GM12878 (cell line): ENCODE measurements at regions not wholly inside any gene's neighbourhood (a gene's known extent, or its start where the extent isn't known, plus 50 kb on each side); places are given as distances from the start of the nearest gene placed in this dataset.

Source experiments
- ATAC-seq: fragments of 200-7000 bp; cut with Tn5 transposase; 3 replicates; pipeline ENCODE4 v1.9.1; 2020; ENCODE audit warnings: mild to moderate bottlenecking, moderate library complexity
- BruUV-seq: library from RNA; stranded (reverse); fragments of 400-500 nt; replicated peaks from 2 replicates; lab custom pipeline; 2021; lab: Mats Ljungman, UMichigan
- CTCF ChIA-PET: fragments of 300-600 bp; sonication (Branson Sonifier 250); formaldehyde crosslinking; extraction: SDS; loops from one replicate; lab custom pipeline; 2021; ENCODE audit warnings: inconsistent platforms; lab: Yijun Ruan, JAX
- POLR2A ChIA-PET: fragments of 350-600 bp; formaldehyde crosslinking; extraction: SDS; loops from one replicate; lab custom pipeline; 2021; ENCODE audit warnings: inconsistent platforms; lab: Charles Lee
- RAD21 ChIA-PET: fragments of 300-600 bp; sonication (Branson Sonifier 250); formaldehyde crosslinking; loops from one replicate; lab custom pipeline; 2023; ENCODE audit warnings: antibody characterized with exemption; ENCODE audit not compliant: unreplicated experiment; lab: Charles Lee
- SMC1A ChIA-PET: fragments of 300-600 bp; sonication (Branson Sonifier 250); formaldehyde crosslinking; loops from one replicate; lab custom pipeline; 2023; ENCODE audit not compliant: unreplicated experiment, uncharacterized antibody; lab: Charles Lee
- DNase-seq: peaks from one replicate; pipeline ENCODE4 v3.0.0-alpha.2; 2011; ENCODE audit warnings: low read depth, low spot score
- FAIRE-seq: peaks from 3 replicates; lab custom pipeline; 2011; peaks lifted over from hg19 to GRCh38; lab: Jason Lieb, UNC
- H2AFZ ChIP-seq: 2 replicates; pipeline ENCODE4 v1.6.0; 2011; ENCODE audit warnings: low read depth, low read length, control low read depth; ENCODE audit not compliant: control insufficient read depth
- H3K27ac ChIP-seq: 2 replicates; pipeline ENCODE4 v1.5.1; 2011; ENCODE audit warnings: control low read depth; ENCODE audit not compliant: control insufficient read depth, insufficient read depth
- H3K27me3 ChIP-seq, 2 experiments: replicated peaks in 1 of 2; 2 replicates each; pipeline versions ENCODE4 v1.6.0 to v1.6.1; 2011; ENCODE audit warnings: low read length in 1 of 2; ENCODE audit not compliant: control insufficient read depth in 2 of 2, insufficient read depth in 2 of 2
- H3K36me3 ChIP-seq, 2 experiments: 2 replicates each; pipeline ENCODE4 v1.5.1; 2011; ENCODE audit warnings: low read length in 1 of 2; ENCODE audit not compliant: control insufficient read depth in 2 of 2, insufficient read depth in 2 of 2
- H3K4me1 ChIP-seq: 2 replicates; pipeline ENCODE4 v1.6.1; 2011; ENCODE audit warnings: mild to moderate bottlenecking, low read length, moderate library complexity, mixed read lengths; ENCODE audit not compliant: control insufficient read depth, insufficient read depth
- H3K4me2 ChIP-seq: 2 replicates; pipeline ENCODE4 v1.6.0; 2011; ENCODE audit warnings: control low read depth; ENCODE audit not compliant: control insufficient read depth, insufficient read depth
- H3K4me3 ChIP-seq: fragments of 200-600 bp; sonication (generic); 2 replicates; pipeline ENCODE4 v1.5.1; 2016
- H3K79me2 ChIP-seq: 2 replicates; pipeline ENCODE4 v1.6.0; 2011; ENCODE audit warnings: low read length; ENCODE audit not compliant: control insufficient read depth, insufficient read depth
- H3K9ac ChIP-seq: 2 replicates; pipeline ENCODE4 v1.8.0; 2011; ENCODE audit warnings: low read length, control low read depth, mixed read lengths; ENCODE audit not compliant: control insufficient read depth, insufficient read depth
- H3K9me3 ChIP-seq: replicated peaks from 3 replicates; pipeline ENCODE4 v1.5.1; 2011; ENCODE audit warnings: mild to moderate bottlenecking, low read length; ENCODE audit not compliant: control insufficient read depth, insufficient read depth
- H4K20me1 ChIP-seq: 2 replicates; pipeline ENCODE4 v1.6.0; 2011; ENCODE audit not compliant: control insufficient read depth, insufficient read depth
- BCL3 ChIP-seq: IDR thresholded peaks from 2 replicates; pipeline ENCODE4 v1.6.1; 2011; ENCODE audit warnings: borderline replicate concordance, low read depth, mild to moderate bottlenecking, moderate library complexity, low read length; ENCODE audit not compliant: insufficient read depth, poor library complexity, severe bottlenecking
- CHD1 ChIP-seq: IDR thresholded peaks from 2 replicates; pipeline ENCODE4 v1.6.1; 2012; ENCODE audit warnings: low read depth, low read length, improper control_type of control experiment
- CHD4 ChIP-seq: fragments of 200-600 bp; sonication (generic); IDR thresholded peaks from 2 replicates; pipeline ENCODE4 v1.6.1; 2016; ENCODE audit warnings: mild to moderate bottlenecking
- NFIC ChIP-seq: IDR thresholded peaks from 2 replicates; pipeline ENCODE4 v1.6.1; 2012; ENCODE audit warnings: low read depth, mild to moderate bottlenecking, inconsistent platforms, low read length, moderate library complexity
- NFYA ChIP-seq: IDR thresholded peaks from 2 replicates; pipeline ENCODE4 v1.6.1; 2011; ENCODE audit warnings: low read depth, mild to moderate bottlenecking, low read length, improper control_type of control experiment, borderline replicate concordance
- NRF1 ChIP-seq: conservative IDR thresholded peaks from 2 replicates; pipeline ENCODE4 v1.6.1; 2011; ENCODE audit warnings: mild to moderate bottlenecking, low read depth, low read length, improper control_type of control experiment
- RAD51 ChIP-seq: fragments of 450-650 bp; IDR thresholded peaks from 2 replicates; pipeline ENCODE4 v1.6.1; 2016; ENCODE audit warnings: moderate library complexity, mild to moderate bottlenecking, inconsistent platforms
- TCF7 ChIP-seq: IDR thresholded peaks from 2 replicates; pipeline ENCODE4 v1.6.1; 2014; ENCODE audit warnings: antibody characterized with exemption, borderline replicate concordance
- WGBS: methylation state at CpG from one replicate; pipeline ENCODE4 v1.1.6; 2016; ENCODE audit warnings: low lambda C conversion rate; ENCODE audit not compliant: insufficient replicate concordance, insufficient coverage; ENCODE audit errors: missing lambda C conversion rate; 5-methylcytosine and 5-hydroxymethylcytosine counted together
- in situ Hi-C: fragments of 300-500 bp; cut with MboI; formaldehyde crosslinking; loops from 9 replicates; pipeline ENCODE4 v1.14.3; 2018; ENCODE audit warnings: mixed read lengths
- intact Hi-C: fragments of 100-400 bp; cut with micrococcal nuclease; formaldehyde crosslinking; loops from one replicate; pipeline ENCODE4 v1.14.2; 2022; ENCODE audit not compliant: unreplicated experiment

GRCh38 chr6:169000022-169000421, 253.6 kb downstream of the THBS2 start:
- POLR2A ChIA-PET: no interaction called here
- SMC1A ChIA-PET: no interaction called here
- H3K27ac ChIP-seq: no peak overlapping the region
- in situ Hi-C loops: no loop called here
- no peak overlapping the region for H3K4me2 ChIP-seq
- no peak overlapping the region for H2AFZ ChIP-seq
- H4K20me1 ChIP-seq: no peaks in the 10 kb centered on the region
- no peaks in the 10 kb centered on the region; the same call in 2 of the 3 replicates for H3K9me3 ChIP-seq
- RAD21 ChIA-PET: no interaction called here
- CTCF ChIA-PET: no interaction called here
- H3K27me3 ChIP-seq: no peaks in the 10 kb centered on the region
- TF ChIP-seq NRF1 (no peak), TCF7 (no peak), NFIC (no peak), CHD1 (no peak), BCL3 (no peak), NFYA (no peak), RAD51 (no peak), CHD4 (no peak)
- H3K79me2 ChIP-seq: no peaks in the 10 kb centered on the region
- 62% methylated on average over 15 of the region's 15 CpGs for WGBS
- H3K4me1 ChIP-seq: no peaks in the 10 kb centered on the region
- H3K4me3 ChIP-seq: no peak overlapping the region
- DNase-seq: no peak
- no peak for FAIRE-seq
- intact Hi-C loops: no loop called here
- H3K36me3 ChIP-seq: no peaks in the 10 kb centered on the region
- no peak overlapping the region for H3K9ac ChIP-seq
- BruUV-seq: no TSS peak
- ATAC-seq: no peak
